Left forelimb (tissue), 1 donor: ENCODE measurements at regions not wholly inside any gene's neighbourhood (a gene's known extent, or its start where the extent isn't known, plus 50 kb on each side); places are given as distances from the start of the nearest gene placed in this dataset.

Experiments used
- DNase-seq: peaks from one replicate; pipeline ENCODE4 v3.0.0-alpha.2; 2018; ENCODE audit warnings: low spot score

GRCh38 chr5:133686566-133686965 lies 74.2 kb upstream of the FSTL4 start:
- no peak for DNase-seq

- no peak for DNase-seq
These were observed 73.2 kb upstream of the FSTL4 start for GRCh38 chr5:133685402-133686018.

- DNase-seq, result peak; percentile 31
These were observed 71.6 kb upstream of the FSTL4 start for GRCh38 chr5:133683646-133684596.

GRCh38 chr5:133682451-133682850 lies 70.1 kb upstream of the FSTL4 start:
- peak; percentile 44 for DNase-seq

- peak; percentile 15 for DNase-seq
These were observed 69.6 kb upstream of the FSTL4 start for GRCh38 chr5:133681896-133682295.

GRCh38 chr5:133680830-133681565 lies 68.7 kb upstream of the FSTL4 start:
- peak; percentile 47 for DNase-seq

- DNase-seq, result peak; percentile 31
These were observed 67.2 kb upstream of the FSTL4 start for GRCh38 chr5:133679534-133679933.

- DNase-seq, result peak; percentile 17
These were observed 63.2 kb upstream of the FSTL4 start for GRCh38 chr5:133675376-133676154.

GRCh38 chr5:133670336-133670735 lies 58.0 kb upstream of the FSTL4 start:
- DNase-seq, result no peak

GRCh38 chr5:133669472-133669871 lies 57.1 kb upstream of the FSTL4 start:
- peak; percentile 33 for DNase-seq

GRCh38 chr5:133668458-133668857 lies 56.1 kb upstream of the FSTL4 start:
- no peak for DNase-seq

GRCh38 chr5:133667217-133667616 lies 54.9 kb upstream of the FSTL4 start:
- DNase-seq, result no peak

- DNase-seq, result peak; percentile 30
These were observed 53.2 kb upstream of the FSTL4 start for GRCh38 chr5:133665571-133665970.

- DNase-seq, result peak; percentile 40
These were observed 52.1 kb upstream of the FSTL4 start for GRCh38 chr5:133664422-133664821.

GRCh38 chr5:133663397-133664054 lies 51.2 kb upstream of the FSTL4 start:
- DNase-seq, result peak; percentile 17

- DNase-seq, result no peak
These were observed 50.2 kb upstream of the FSTL4 start for GRCh38 chr5:133662578-133662977.
